Tibial artery (tissue), 4 donors: ENCODE measurements at regions not wholly inside any gene's neighbourhood (a gene's known extent, or its start where the extent isn't known, plus 50 kb on each side); places are given as distances from the start of the nearest gene placed in this dataset.
"Not testable (repeated sequence)": the region's sequence is repeated elsewhere in the genome, so short reads cannot be mapped to it uniquely, and the experiment has no call there.

Experiments used
- DNase-seq, 2 donors: peaks; one replicate each; pipeline ENCODE4 v3.0.0-alpha.2; 2019
- H3K27ac ChIP-seq, 2 donors: fragments of 200-600 bp; sonication (generic) in 1 of 2; 1 replicate in 1 of 2; 2 replicates in 1 of 2; pipeline ENCODE4 v1.5.1; 2018 to 2019; ENCODE audit warnings: mild to moderate bottlenecking in 1 of 2
- H3K27me3 ChIP-seq, 2 donors: fragments of 200-600 bp; sonication (generic) in 1 of 2; one replicate each; pipeline versions ENCODE4 v1.5.1 to v1.6.0; 2016 to 2019
- H3K36me3 ChIP-seq, 3 donors: fragments of 200-600 bp; sonication (generic) in 2 of 3; one replicate each; pipeline ENCODE4 v1.5.1; 2016 to 2019; ENCODE audit warnings: mild to moderate bottlenecking in 2 of 3
- H3K4me1 ChIP-seq, 4 donors: fragments of 200-600 bp; sonication (generic) in 2 of 4; 1 replicate in 3 of 4; 2 replicates in 1 of 4; pipeline ENCODE4 v1.5.1; 2016 to 2019
- H3K4me3 ChIP-seq, 2 donors: fragments of 200-600 bp; sonication (generic) in 1 of 2; 1 replicate in 1 of 2; 2 replicates in 1 of 2; pipeline ENCODE4 v1.5.1; 2018 to 2019; ENCODE audit warnings: mild to moderate bottlenecking in 2 of 2
- H3K9me3 ChIP-seq, 3 donors: fragments of 200-600 bp; sonication (generic) in 1 of 3; one replicate each; pipeline ENCODE4 v1.5.1; 2016 to 2019
- intact Hi-C: fragments of 100-400 bp; cut with DNase I; formaldehyde crosslinking; loops from one replicate; pipeline ENCODE4 v1.15.0; 2023; ENCODE audit warnings: low total_unique reads
- TF ChIP-seq, protein P1 (sequence below), 2 experiments: fragments of 200-600 bp in 1 of 2; fragments of 450-650 bp in 1 of 2; IDR thresholded peaks; one replicate each; pipeline ENCODE4 v1.5.1; 2017 to 2019; ENCODE audit warnings: antibody characterized with exemption in 2 of 2, mild to moderate bottlenecking in 1 of 2, moderate library complexity in 1 of 2

DNA sequence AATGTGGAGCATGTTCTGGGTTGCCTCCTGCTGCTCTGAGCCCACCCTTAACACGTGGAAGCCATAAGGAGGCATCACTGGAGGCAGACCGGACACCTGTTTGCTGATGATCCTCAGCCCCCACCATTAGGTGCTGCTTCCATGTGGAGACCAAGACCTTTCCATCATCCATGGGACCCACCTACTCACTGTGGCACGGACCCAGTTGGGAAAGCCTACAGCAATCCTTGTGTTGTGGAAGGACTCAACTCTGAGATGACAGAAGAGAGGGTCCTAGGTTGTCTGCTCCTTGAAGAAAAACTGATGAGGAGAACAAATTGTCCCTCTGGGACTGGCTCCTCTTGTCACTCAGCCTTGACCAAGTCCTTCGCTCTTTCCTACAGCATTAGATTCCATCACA, 86.5 kb upstream of the RAB12 start:
- peak in 1 of 2 donors; percentile 31 for DNase-seq
- TF ChIP-seq, protein P1, sequence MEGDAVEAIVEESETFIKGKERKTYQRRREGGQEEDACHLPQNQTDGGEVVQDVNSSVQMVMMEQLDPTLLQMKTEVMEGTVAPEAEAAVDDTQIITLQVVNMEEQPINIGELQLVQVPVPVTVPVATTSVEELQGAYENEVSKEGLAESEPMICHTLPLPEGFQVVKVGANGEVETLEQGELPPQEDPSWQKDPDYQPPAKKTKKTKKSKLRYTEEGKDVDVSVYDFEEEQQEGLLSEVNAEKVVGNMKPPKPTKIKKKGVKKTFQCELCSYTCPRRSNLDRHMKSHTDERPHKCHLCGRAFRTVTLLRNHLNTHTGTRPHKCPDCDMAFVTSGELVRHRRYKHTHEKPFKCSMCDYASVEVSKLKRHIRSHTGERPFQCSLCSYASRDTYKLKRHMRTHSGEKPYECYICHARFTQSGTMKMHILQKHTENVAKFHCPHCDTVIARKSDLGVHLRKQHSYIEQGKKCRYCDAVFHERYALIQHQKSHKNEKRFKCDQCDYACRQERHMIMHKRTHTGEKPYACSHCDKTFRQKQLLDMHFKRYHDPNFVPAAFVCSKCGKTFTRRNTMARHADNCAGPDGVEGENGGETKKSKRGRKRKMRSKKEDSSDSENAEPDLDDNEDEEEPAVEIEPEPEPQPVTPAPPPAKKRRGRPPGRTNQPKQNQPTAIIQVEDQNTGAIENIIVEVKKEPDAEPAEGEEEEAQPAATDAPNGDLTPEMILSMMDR (IDR thresholded peaks at IDR 0.05) = no peak
- intact Hi-C loops = no loop called here
- no peak overlapping the region for H3K27ac ChIP-seq
- peaks cover 0 to 7% of the 10 kb centered on the region in 2 donors for H3K27me3 ChIP-seq
- H3K9me3 ChIP-seq = peaks cover 0 to 13% (median 9%) of the 10 kb centered on the region in 3 donors
- H3K36me3 ChIP-seq = no peaks in the 10 kb centered on the region
- H3K4me3 ChIP-seq = no peak overlapping the region
- H3K4me1 ChIP-seq = no peaks in the 10 kb centered on the region

DNA sequence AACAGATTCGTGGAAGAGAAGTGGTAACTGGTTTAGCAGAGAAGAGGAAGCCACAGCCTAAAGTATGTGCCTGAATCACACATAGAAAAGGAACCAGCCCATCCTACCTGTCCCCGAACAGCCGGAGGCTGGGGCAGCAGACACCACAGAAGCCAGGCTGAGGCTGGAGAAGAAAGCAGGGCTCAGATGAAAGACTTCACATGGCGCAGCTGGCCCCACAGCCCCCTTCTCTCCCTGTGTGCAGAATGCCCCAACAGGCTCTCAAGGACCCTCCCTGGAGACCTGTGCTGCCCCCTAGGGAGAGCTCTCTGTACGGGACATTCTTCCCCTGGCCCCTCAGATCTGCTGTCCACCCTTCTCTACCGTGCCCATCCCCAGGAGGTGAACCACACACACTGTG, 83.5 kb upstream of the RAB12 start:
- peaks cover 0 to 7% of the 10 kb centered on the region in 2 donors for H3K27me3 ChIP-seq
- peak in 1 of 2 donors; percentile 15 for DNase-seq
- TF ChIP-seq, protein P1 (IDR thresholded peaks at IDR 0.05) = no peak
- no peaks in the 10 kb centered on the region for H3K36me3 ChIP-seq
- intact Hi-C loops = no loop called here
- H3K4me1 ChIP-seq = no peaks in the 10 kb centered on the region
- H3K9me3 ChIP-seq = peaks cover 0 to 19% (median 8%) of the 10 kb centered on the region in 3 donors
- H3K27ac ChIP-seq = no peak overlapping the region
- H3K4me3 ChIP-seq = no peak overlapping the region

DNA sequence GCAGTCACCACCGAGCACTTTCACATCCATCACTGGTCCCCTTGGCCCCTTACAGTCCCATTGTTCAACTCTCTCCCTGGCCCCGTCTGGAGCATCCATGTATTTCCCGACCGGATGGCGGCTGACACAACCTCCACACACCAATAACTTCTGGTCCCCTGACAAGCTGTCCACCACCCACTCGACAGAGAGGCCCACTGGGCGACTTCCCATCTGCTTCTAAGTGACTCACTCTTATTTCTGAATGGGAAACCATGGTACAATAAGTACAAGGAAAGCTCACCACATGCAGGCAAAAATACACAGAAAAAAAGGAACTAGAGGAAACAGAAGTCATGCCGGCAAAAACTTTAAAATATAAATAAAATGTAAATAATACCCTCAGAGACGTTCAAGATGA, 82.9 kb upstream of the RAB12 start:
- Histone ChIP-seq H3K9me3 (peaks cover 0 to 19% (median 7%) of the 10 kb centered on the region in 3 donors), H3K36me3 (no peaks in the 10 kb centered on the region), H3K27ac (no peak overlapping the region), H3K4me3 (no peak overlapping the region), H3K27me3 (peaks cover 0 to 7% of the 10 kb centered on the region in 2 donors), H3K4me1 (no peaks in the 10 kb centered on the region)
- DNase-seq = no peak
- TF ChIP-seq, protein P1 (IDR thresholded peaks at IDR 0.05) = no peak
- intact Hi-C loops = no loop called here

DNA sequence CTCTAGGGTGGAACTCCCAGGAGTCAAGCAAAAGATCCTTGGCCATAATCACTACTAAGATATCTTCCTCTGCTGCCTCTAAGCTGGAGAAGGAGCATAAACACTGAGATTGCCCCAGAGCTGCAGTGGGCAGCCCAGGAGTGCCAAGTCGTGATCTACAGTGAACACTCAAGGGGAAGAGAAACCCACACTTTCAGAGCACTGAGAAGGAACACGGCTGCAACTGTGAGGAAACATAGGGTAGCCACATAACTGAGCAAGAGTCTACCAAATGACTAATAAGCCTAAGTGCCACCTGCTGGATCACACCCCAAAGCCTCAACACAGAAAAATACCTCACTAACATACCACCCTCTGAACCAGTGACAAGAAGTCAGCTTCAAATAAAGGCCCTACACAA, 79.6 kb upstream of the RAB12 start:
- Histone ChIP-seq H3K9me3 (peaks cover 0 to 20% (median 20%) of the 10 kb centered on the region in 3 donors), H3K27me3 (peaks cover 0 to 4% of the 10 kb centered on the region in 2 donors), H3K4me3 (no peak overlapping the region), H3K27ac (no peak overlapping the region), H3K36me3 (no peaks in the 10 kb centered on the region), H3K4me1 (no peaks in the 10 kb centered on the region)
- intact Hi-C loops = no loop called here
- TF ChIP-seq, protein P1 (IDR thresholded peaks at IDR 0.05) = no peak
- peak in 1 of 2 donors; percentile 45 for DNase-seq

DNA sequence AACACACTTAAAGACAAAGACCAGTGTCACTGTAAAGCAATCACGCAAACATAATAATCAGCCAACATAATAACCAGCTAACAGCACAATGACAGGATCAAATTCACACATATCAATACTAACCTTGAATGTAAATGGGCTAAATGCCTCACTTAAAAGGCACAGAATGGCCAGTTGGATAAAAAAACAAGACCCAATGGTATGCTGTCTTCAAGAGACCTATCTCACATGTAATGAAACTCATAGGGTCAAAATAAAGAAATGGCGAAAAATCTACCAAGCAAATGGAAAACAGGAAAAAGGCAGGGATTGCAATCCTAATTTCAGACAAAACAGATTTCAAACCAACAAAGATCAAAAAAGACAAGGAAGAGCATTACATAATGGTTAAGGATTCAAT, 78.2 kb upstream of the RAB12 start:
- H3K27ac ChIP-seq, H3K4me1 ChIP-seq, H3K36me3 ChIP-seq, DNase-seq, H3K4me3 ChIP-seq, H3K27me3 ChIP-seq, intact Hi-C loops: not testable (repeated sequence)
- peaks cover 0 to 20% (median 20%) of the 10 kb centered on the region in 3 donors for H3K9me3 ChIP-seq

DNA sequence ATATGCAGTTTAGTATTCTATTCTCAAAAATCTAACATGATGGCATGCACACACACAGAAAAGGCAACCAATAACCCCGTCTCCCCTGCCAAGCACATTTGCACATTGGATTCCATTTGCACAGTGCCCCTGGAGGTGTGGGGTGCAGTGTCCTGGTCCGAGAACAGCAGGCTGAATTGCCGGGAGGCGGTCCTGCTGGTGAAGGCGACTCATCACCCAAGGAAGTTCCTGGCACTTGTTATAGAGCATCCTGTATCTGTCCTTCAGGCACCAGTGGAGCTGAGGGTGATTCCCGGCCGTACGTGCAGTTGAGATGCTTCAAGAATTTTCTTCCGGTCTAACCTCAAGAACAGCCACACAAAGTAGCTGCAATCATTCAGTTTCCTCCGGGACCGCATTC, 73.0 kb upstream of the RAB12 start:
- no peak for DNase-seq
- peaks cover 0 to 15% (median 2%) of the 10 kb centered on the region in 3 donors for H3K9me3 ChIP-seq
- no peaks in the 10 kb centered on the region for H3K36me3 ChIP-seq
- intact Hi-C loops = no loop called here
- no peak overlapping the region for H3K27ac ChIP-seq
- H3K4me3 ChIP-seq = no peak overlapping the region
- no peaks in the 10 kb centered on the region for H3K4me1 ChIP-seq
- no peaks in the 10 kb centered on the region for H3K27me3 ChIP-seq
- TF ChIP-seq, protein P1 (IDR thresholded peaks at IDR 0.05) = no peak
